PC-3 (cell line): ENCODE measurements at regions not wholly inside any gene's neighbourhood (a gene's known extent, or its start where the extent isn't known, plus 50 kb on each side); places are given as distances from the start of the nearest gene placed in this dataset.

Source experiments
- ATAC-seq: fragments of 200-7000 bp; cut with Tn5 transposase; 2 replicates; pipeline ENCODE4 v1.9.1; 2020; ENCODE audit warnings: mild to moderate bottlenecking, moderate library complexity
- BruUV-seq: library from RNA; stranded (reverse); fragments of 400-500 nt; replicated peaks from 2 replicates; lab custom pipeline; 2021; lab: Mats Ljungman, UMichigan
- CTCF ChIA-PET: fragments of 300-600 bp; sonication (Branson Sonifier 250); formaldehyde crosslinking; loops from one replicate; lab custom pipeline; 2022; ENCODE audit warnings: antibody characterized with exemption; lab: Charles Lee
- POLR2A ChIA-PET: fragments of 300-600 bp; sonication (Branson Sonifier 250); formaldehyde crosslinking; loops from one replicate; lab custom pipeline; 2022; ENCODE audit warnings: antibody characterized with exemption; ENCODE audit not compliant: unreplicated experiment; lab: Charles Lee
- DNase-seq: peaks from one replicate; pipeline ENCODE4 v3.0.0-alpha.2; 2015
- H2AFZ ChIP-seq: fragments of 300-600 bp; sonication (generic); 2 replicates; pipeline ENCODE4 v1.6.0; 2016; ENCODE audit warnings: antibody characterized with exemption, low read length
- H3F3A ChIP-seq: fragments of 300-600 bp; sonication (generic); one replicate; pipeline ENCODE4 v1.6.0; 2017; ENCODE audit warnings: antibody characterized with exemption, low read length, control low read depth, mild to moderate bottlenecking; ENCODE audit not compliant: unreplicated experiment
- H3K27ac ChIP-seq: fragments of 300-600 bp; sonication (generic); 2 replicates; pipeline ENCODE4 v1.5.1; 2016; ENCODE audit warnings: mild to moderate bottlenecking, low read length
- H3K27me3 ChIP-seq: fragments of 300-600 bp; sonication (generic); 2 replicates; pipeline ENCODE4 v1.6.1; 2016; ENCODE audit warnings: low read length, mixed read lengths
- H3K36me3 ChIP-seq: fragments of 300-600 bp; sonication (generic); 2 replicates; pipeline ENCODE4 v1.6.1; 2016; ENCODE audit warnings: low read depth, mixed run types, low read length, mixed read lengths
- H3K4me1 ChIP-seq: fragments of 300-600 bp; sonication (generic); 2 replicates; pipeline ENCODE4 v1.5.1; 2016; ENCODE audit warnings: low read length; ENCODE audit not compliant: insufficient read depth
- H3K4me2 ChIP-seq: fragments of 300-600 bp; sonication (generic); 2 replicates; pipeline ENCODE4 v1.6.0; 2016; ENCODE audit warnings: low read length
- H3K4me3 ChIP-seq: fragments of 300-600 bp; sonication (generic); 2 replicates; pipeline ENCODE4 v1.5.1; 2016; ENCODE audit warnings: mild to moderate bottlenecking, low read length, mixed read lengths
- H3K79me2 ChIP-seq: fragments of 300-600 bp; sonication (generic); 2 replicates; pipeline ENCODE4 v1.6.1; 2017; ENCODE audit warnings: low read length, mixed read lengths
- H3K9ac ChIP-seq: fragments of 300-600 bp; sonication (generic); 2 replicates; pipeline ENCODE4 v1.6.0; 2016; ENCODE audit warnings: mild to moderate bottlenecking, low read length
- H3K9me2 ChIP-seq: fragments of 300-600 bp; sonication (generic); replicated peaks from 2 replicates; pipeline ENCODE4 v1.6.1; 2016; ENCODE audit warnings: mixed run types, low read length, mixed read lengths
- H3K9me3 ChIP-seq: fragments of 300-600 bp; sonication (generic); 2 replicates; pipeline ENCODE4 v1.6.1; 2016; ENCODE audit warnings: low read length, mixed read lengths
- H4K20me1 ChIP-seq: fragments of 300-600 bp; sonication (generic); 2 replicates; pipeline ENCODE4 v1.6.1; 2016; ENCODE audit warnings: low read length, mixed read lengths
- CTCF ChIP-seq: fragments of 300-600 bp; sonication (generic); conservative IDR thresholded peaks from 2 replicates; pipeline ENCODE4 v1.5.1; 2017; ENCODE audit warnings: antibody characterized with exemption, low read depth, mild to moderate bottlenecking, low read length
- EZH2 ChIP-seq: fragments of 300-600 bp; sonication (generic); IDR thresholded peaks from one replicate; pipeline ENCODE4 v1.6.1; 2017; ENCODE audit warnings: antibody characterized with exemption, mild to moderate bottlenecking, low read length; ENCODE audit not compliant: unreplicated experiment
- EZH2phosphoT487 ChIP-seq: fragments of 300-600 bp; sonication (generic); IDR thresholded peaks from 2 replicates; pipeline ENCODE4 v1.6.1; 2018; ENCODE audit warnings: mild to moderate bottlenecking, antibody characterized with exemption, low read length, borderline replicate concordance
- intact Hi-C: fragments of 100-400 bp; cut with micrococcal nuclease; formaldehyde crosslinking; loops from 2 replicates; pipeline ENCODE4 v1.9.0; 2023

DNA sequence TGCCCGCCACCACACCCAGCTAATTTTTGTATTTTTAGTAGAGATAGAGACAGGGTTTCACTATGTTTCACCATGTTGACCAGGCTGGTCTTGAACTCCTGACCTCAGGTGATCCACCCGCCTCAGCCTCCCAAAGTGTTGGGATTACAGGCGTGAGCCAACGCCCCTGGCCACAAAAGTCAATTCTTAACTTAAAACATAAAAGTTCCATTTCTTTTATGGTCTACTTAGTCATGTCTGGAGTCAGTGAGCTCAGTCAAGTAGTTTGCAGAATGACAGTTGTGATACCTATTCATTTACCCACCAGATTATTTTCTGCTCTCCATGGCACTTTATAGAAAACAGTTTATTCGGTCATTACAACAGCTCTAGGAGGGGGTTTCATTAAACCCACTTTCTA is 103.1 kb upstream of the ESR1 start:
- POLR2A ChIA-PET, result interaction anchor here (0.6 kb wide), 1 partner anchor 12 kb away, joined by 3 read pairs; no protein-coding TSS in a partner anchor
- Histone ChIP-seq H3K4me3 (no peak overlapping the region), H4K20me1 (no peaks in the 10 kb centered on the region), H3K79me2 (no peaks in the 10 kb centered on the region), H3K4me2 (no peak overlapping the region), H3K4me1 (peaks cover 14% of the 10 kb centered on the region), H3K27me3 (no peaks in the 10 kb centered on the region), H3K27ac (no peak overlapping the region), H2AFZ (no peak overlapping the region), H3F3A (no peaks in the 10 kb centered on the region), H3K9me3 (no peaks in the 10 kb centered on the region), H3K36me3 (no peaks in the 10 kb centered on the region), H3K9ac (no peak overlapping the region), H3K9me2 (no peaks in the 10 kb centered on the region)
- no peak for ATAC-seq
- TF ChIP-seq CTCF, result no peak
- no peak for TF ChIP-seq EZH2
- TF ChIP-seq EZH2phosphoT487, result no peak
- DNase-seq, result no peak
- BruUV-seq, result no TSS peak
- intact Hi-C loops, result no loop called here
- CTCF ChIA-PET, result no interaction called here

- no peak for TF ChIP-seq EZH2phosphoT487
- TF ChIP-seq CTCF, result no peak
- no peak for TF ChIP-seq EZH2
- Histone ChIP-seq H3K9me3 (no peaks in the 10 kb centered on the region), H3K9me2 (no peaks in the 10 kb centered on the region), H3K27me3 (no peaks in the 10 kb centered on the region), H3F3A (no peaks in the 10 kb centered on the region), H3K4me2 (no peak overlapping the region), H3K79me2 (no peaks in the 10 kb centered on the region), H3K27ac (no peak overlapping the region), H3K4me1 (peaks cover 14% of the 10 kb centered on the region), H2AFZ (no peak overlapping the region), H3K9ac (no peak overlapping the region), H3K4me3 (no peak overlapping the region), H4K20me1 (no peaks in the 10 kb centered on the region), H3K36me3 (no peaks in the 10 kb centered on the region)
- CTCF ChIA-PET, result no interaction called here
- POLR2A ChIA-PET, result no interaction called here
- intact Hi-C loops, result no loop called here
- no TSS peak for BruUV-seq
- DNase-seq (no peak), ATAC-seq (no peak)
These were observed 101.3 kb upstream of the ESR1 start for GRCh38 chr6:151705993-151706733.

DNA sequence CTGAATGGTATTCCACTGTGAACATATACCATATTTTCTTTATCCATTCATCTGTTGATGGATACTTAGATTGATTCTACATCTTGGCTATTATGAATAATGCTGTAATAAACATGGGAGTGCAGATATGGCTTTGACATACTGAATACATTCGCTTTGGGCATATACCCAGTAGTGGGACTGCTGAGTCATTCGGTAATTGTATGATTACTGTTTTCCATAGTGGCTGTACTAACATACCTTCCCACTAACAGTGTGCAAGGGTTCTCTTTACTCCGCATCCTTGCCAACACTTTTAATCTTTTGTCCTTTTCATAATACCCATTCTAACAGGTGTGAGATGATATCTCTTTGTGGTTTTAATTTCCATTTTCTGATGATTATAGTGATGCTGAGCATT is 98.2 kb upstream of the ESR1 start:
- H3K9ac ChIP-seq, result no peak overlapping the region
- ATAC-seq, result no peak
- H4K20me1 ChIP-seq, result no peaks in the 10 kb centered on the region
- H3K9me2 ChIP-seq, result no peaks in the 10 kb centered on the region
- no peak overlapping the region for H3K4me3 ChIP-seq
- intact Hi-C loops, result no loop called here
- CTCF ChIA-PET, result no interaction called here
- TF ChIP-seq EZH2 (no peak), EZH2phosphoT487 (no peak), CTCF (no peak)
- H3F3A ChIP-seq, result no peaks in the 10 kb centered on the region
- no peaks in the 10 kb centered on the region for H3K27me3 ChIP-seq
- no peaks in the 10 kb centered on the region for H3K9me3 ChIP-seq
- no TSS peak for BruUV-seq
- H3K36me3 ChIP-seq, result no peaks in the 10 kb centered on the region
- H3K4me2 ChIP-seq, result no peak overlapping the region
- H3K4me1 ChIP-seq, result no peaks in the 10 kb centered on the region
- no peaks in the 10 kb centered on the region for H3K79me2 ChIP-seq
- no peak overlapping the region for H2AFZ ChIP-seq
- POLR2A ChIA-PET, result no interaction called here
- H3K27ac ChIP-seq, result no peak overlapping the region
- DNase-seq, result no peak
